ENCODE measurements at regions not wholly inside any gene's neighbourhood (a gene's known extent, or its start where the extent isn't known, plus 50 kb on each side); places are given as distances from the start of the nearest gene placed in this dataset.

GRCh38 chr9:79034583-79034982, 537.2 kb upstream of the TLE4 start:
- H3K9me3 ChIP-seq (ENCODE audit: control insufficient read depth, insufficient read depth, low read depth, low read length): peaks cover 10% of the 10 kb centered on the region; the same call in 1 of the 2 replicates
- no peaks in the 10 kb centered on the region for H3K36me3 ChIP-seq (ENCODE audit: control insufficient read depth, insufficient read depth, low read length)
- H3K27me3 ChIP-seq (ENCODE audit: control insufficient read depth, insufficient read depth, low read length): no peaks in the 10 kb centered on the region
- no peak overlapping the region for H3K9ac ChIP-seq (ENCODE audit: low read length)
- H3K4me1 ChIP-seq (ENCODE audit: control insufficient read depth, insufficient read depth, low read length): no peaks in the 10 kb centered on the region
- H3K27ac ChIP-seq (ENCODE audit: low read depth, low read length): no peak overlapping the region
- no peak overlapping the region for H3K4me3 ChIP-seq (ENCODE audit: low read depth, low read length)

DNA sequence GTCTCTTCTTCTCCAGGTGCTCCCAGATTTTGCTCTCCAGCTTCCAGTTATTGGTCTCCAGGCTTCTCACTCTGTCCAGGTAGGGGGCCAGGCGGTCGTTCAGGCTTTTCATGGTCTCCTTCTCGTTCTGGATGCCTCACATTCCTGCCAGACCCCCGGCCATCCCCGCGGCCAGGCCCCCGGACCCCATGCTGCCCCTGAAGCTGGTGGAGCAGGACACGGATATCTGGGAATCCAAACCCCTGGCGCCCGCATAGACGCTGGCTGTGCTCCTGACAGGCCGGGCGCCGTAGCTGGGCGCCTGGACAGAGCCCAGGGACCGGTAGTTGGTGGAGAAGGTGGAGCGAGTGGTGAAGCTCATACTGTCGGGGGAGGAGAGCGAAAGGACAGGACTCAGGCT, 534.4 kb upstream of the TLE4 start:
- no peaks in the 10 kb centered on the region for H3K36me3 ChIP-seq (ENCODE audit: control insufficient read depth, insufficient read depth, low read length)

GRCh38 chr9:79040671-79041070, 531.1 kb upstream of the TLE4 start:
- Histone ChIP-seq H3K9me3 (ENCODE audit: control insufficient read depth, insufficient read depth, low read depth, low read length) (no peaks in the 10 kb centered on the region), H3K4me3 (ENCODE audit: low read depth, low read length) (no peak overlapping the region), H3K27ac (ENCODE audit: low read depth, low read length) (no peak overlapping the region), H3K9ac (ENCODE audit: low read length) (no peak overlapping the region), H3K27me3 (ENCODE audit: control insufficient read depth, insufficient read depth, low read length) (no peaks in the 10 kb centered on the region), H3K4me1 (ENCODE audit: control insufficient read depth, insufficient read depth, low read length) (0 out of 2 replicates have a peak, but pooled peaks cover 3% of the 10 kb centered on the region), H3K36me3 (ENCODE audit: control insufficient read depth, insufficient read depth, low read length) (no peaks in the 10 kb centered on the region)

More for the DNA sequence above, 534.4 kb upstream of the TLE4 start:
- Histone ChIP-seq H3K27me3 (ENCODE audit: control insufficient read depth, insufficient read depth, low read length) (no peaks in the 10 kb centered on the region), H3K4me3 (ENCODE audit: low read depth, low read length) (no peak overlapping the region), H3K27ac (ENCODE audit: low read depth, low read length) (no peak overlapping the region), H3K4me1 (ENCODE audit: control insufficient read depth, insufficient read depth, low read length) (no peaks in the 10 kb centered on the region), H3K9me3 (ENCODE audit: control insufficient read depth, insufficient read depth, low read depth, low read length) (peaks cover 10% of the 10 kb centered on the region; the same call in 1 of the 2 replicates), H3K9ac (ENCODE audit: low read length) (no peak overlapping the region)

- Histone ChIP-seq H3K4me3 (ENCODE audit: low read depth, low read length) (no peak overlapping the region), H3K9me3 (ENCODE audit: control insufficient read depth, insufficient read depth, low read depth, low read length) (no peaks in the 10 kb centered on the region), H3K9ac (ENCODE audit: low read length) (no peak overlapping the region), H3K4me1 (ENCODE audit: control insufficient read depth, insufficient read depth, low read length) (0 out of 2 replicates have a peak, but pooled peaks cover 3% of the 10 kb centered on the region), H3K36me3 (ENCODE audit: control insufficient read depth, insufficient read depth, low read length) (no peaks in the 10 kb centered on the region), H3K27me3 (ENCODE audit: control insufficient read depth, insufficient read depth, low read length) (no peaks in the 10 kb centered on the region), H3K27ac (ENCODE audit: low read depth, low read length) (no peak overlapping the region)
Observed at GRCh38 chr9:79041266-79041665, 530.5 kb upstream of the TLE4 start.

- Histone ChIP-seq H3K9me3 (ENCODE audit: control insufficient read depth, insufficient read depth, low read depth, low read length) (no peaks in the 10 kb centered on the region), H3K27me3 (ENCODE audit: control insufficient read depth, insufficient read depth, low read length) (no peaks in the 10 kb centered on the region), H3K4me1 (ENCODE audit: control insufficient read depth, insufficient read depth, low read length) (0 out of 2 replicates have a peak, but pooled peaks cover 3% of the 10 kb centered on the region), H3K4me3 (ENCODE audit: low read depth, low read length) (no peak overlapping the region), H3K36me3 (ENCODE audit: control insufficient read depth, insufficient read depth, low read length) (no peaks in the 10 kb centered on the region), H3K9ac (ENCODE audit: low read length) (no peak overlapping the region), H3K27ac (ENCODE audit: low read depth, low read length) (no peak overlapping the region)
Observed at GRCh38 chr9:79043916-79044315, 527.8 kb upstream of the TLE4 start.

DNA sequence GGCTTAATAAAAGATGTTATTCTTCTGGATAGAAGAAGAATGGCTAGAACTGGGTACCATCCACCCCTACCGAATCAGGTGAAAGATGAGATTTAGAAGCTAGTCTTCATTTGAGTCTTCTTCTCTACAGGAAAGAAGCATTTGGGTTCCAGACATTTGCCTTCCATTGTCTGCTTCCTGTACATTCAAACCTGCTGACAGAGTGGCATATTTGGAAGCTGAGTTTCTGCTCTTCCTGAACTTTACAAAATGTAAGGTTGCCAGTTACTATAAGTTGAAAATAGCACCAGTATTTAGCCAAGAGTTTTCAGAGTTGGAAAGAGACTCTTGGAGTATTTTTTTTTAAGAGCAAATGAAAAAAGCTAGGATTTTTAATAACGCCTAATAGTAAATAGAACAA, 525.4 kb upstream of the TLE4 start:
- no peak overlapping the region for H3K9ac ChIP-seq (ENCODE audit: low read length)

GRCh38 chr9:79049371-79049770, 522.4 kb upstream of the TLE4 start:
- H3K9me3 ChIP-seq (ENCODE audit: control insufficient read depth, insufficient read depth, low read depth, low read length): no peaks in the 10 kb centered on the region
- no peaks in the 10 kb centered on the region for H3K4me1 ChIP-seq (ENCODE audit: control insufficient read depth, insufficient read depth, low read length)
- H3K27me3 ChIP-seq (ENCODE audit: control insufficient read depth, insufficient read depth, low read length): no peaks in the 10 kb centered on the region
- H3K9ac ChIP-seq (ENCODE audit: low read length): no peak overlapping the region
- H3K4me3 ChIP-seq (ENCODE audit: low read depth, low read length): no peak overlapping the region
- H3K27ac ChIP-seq (ENCODE audit: low read depth, low read length): no peak overlapping the region
- H3K36me3 ChIP-seq (ENCODE audit: control insufficient read depth, insufficient read depth, low read length): no peaks in the 10 kb centered on the region

More for the DNA sequence above, 525.4 kb upstream of the TLE4 start:
- H3K36me3 ChIP-seq (ENCODE audit: control insufficient read depth, insufficient read depth, low read length): no peaks in the 10 kb centered on the region
- no peak overlapping the region for H3K27ac ChIP-seq (ENCODE audit: low read depth, low read length)
- H3K4me1 ChIP-seq (ENCODE audit: control insufficient read depth, insufficient read depth, low read length): 0 out of 2 replicates have a peak, but pooled peaks cover 3% of the 10 kb centered on the region
- no peaks in the 10 kb centered on the region for H3K27me3 ChIP-seq (ENCODE audit: control insufficient read depth, insufficient read depth, low read length)
- H3K9me3 ChIP-seq (ENCODE audit: control insufficient read depth, insufficient read depth, low read depth, low read length): no peaks in the 10 kb centered on the region
- no peak overlapping the region for H3K4me3 ChIP-seq (ENCODE audit: low read depth, low read length)

GRCh38 chr9:79053598-79053997, 518.2 kb upstream of the TLE4 start:
- H3K9me3 ChIP-seq (ENCODE audit: control insufficient read depth, insufficient read depth, low read depth, low read length): no peaks in the 10 kb centered on the region
- H3K27ac ChIP-seq (ENCODE audit: low read depth, low read length): no peak overlapping the region
- no peak overlapping the region for H3K4me3 ChIP-seq (ENCODE audit: low read depth, low read length)
- no peak overlapping the region for H3K9ac ChIP-seq (ENCODE audit: low read length)
- no peaks in the 10 kb centered on the region for H3K36me3 ChIP-seq (ENCODE audit: control insufficient read depth, insufficient read depth, low read length)
- H3K27me3 ChIP-seq (ENCODE audit: control insufficient read depth, insufficient read depth, low read length): no peaks in the 10 kb centered on the region
- H3K4me1 ChIP-seq (ENCODE audit: control insufficient read depth, insufficient read depth, low read length): no peaks in the 10 kb centered on the region

GRCh38 chr9:79054500-79054899, 517.3 kb upstream of the TLE4 start:
- Histone ChIP-seq H3K27me3 (ENCODE audit: control insufficient read depth, insufficient read depth, low read length) (no peaks in the 10 kb centered on the region), H3K36me3 (ENCODE audit: control insufficient read depth, insufficient read depth, low read length) (no peaks in the 10 kb centered on the region), H3K27ac (ENCODE audit: low read depth, low read length) (no peak overlapping the region), H3K4me1 (ENCODE audit: control insufficient read depth, insufficient read depth, low read length) (no peaks in the 10 kb centered on the region), H3K4me3 (ENCODE audit: low read depth, low read length) (no peak overlapping the region), H3K9me3 (ENCODE audit: control insufficient read depth, insufficient read depth, low read depth, low read length) (no peaks in the 10 kb centered on the region), H3K9ac (ENCODE audit: low read length) (no peak overlapping the region)

GRCh38 chr9:79056041-79056440, 515.7 kb upstream of the TLE4 start:
- no peaks in the 10 kb centered on the region for H3K27me3 ChIP-seq (ENCODE audit: control insufficient read depth, insufficient read depth, low read length)
- H3K4me1 ChIP-seq (ENCODE audit: control insufficient read depth, insufficient read depth, low read length): no peaks in the 10 kb centered on the region
- no peak overlapping the region for H3K27ac ChIP-seq (ENCODE audit: low read depth, low read length)
- no peak overlapping the region for H3K9ac ChIP-seq (ENCODE audit: low read length)
- H3K9me3 ChIP-seq (ENCODE audit: control insufficient read depth, insufficient read depth, low read depth, low read length): no peaks in the 10 kb centered on the region
- H3K4me3 ChIP-seq (ENCODE audit: low read depth, low read length): no peak overlapping the region
- H3K36me3 ChIP-seq (ENCODE audit: control insufficient read depth, insufficient read depth, low read length): no peaks in the 10 kb centered on the region

DNA sequence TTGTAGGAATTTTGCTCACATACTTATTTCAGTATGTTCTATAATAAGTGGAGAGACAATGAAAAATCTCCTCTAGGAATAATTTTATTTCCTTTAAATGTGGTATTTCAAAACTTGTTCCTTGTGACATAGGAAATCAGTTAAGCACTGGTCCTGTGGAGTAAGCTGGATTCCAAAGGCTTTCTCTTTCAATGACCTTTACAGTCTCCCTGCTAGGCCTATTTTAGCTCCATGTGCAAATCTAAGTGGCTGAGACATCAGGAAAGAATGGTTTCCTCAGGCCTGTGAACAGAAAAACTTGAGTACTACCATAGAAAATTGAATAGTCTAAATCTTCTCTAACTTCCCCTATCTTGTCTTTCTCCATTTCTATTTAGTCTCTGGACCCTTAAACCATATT, 514.2 kb upstream of the TLE4 start:
- H3K9me3 ChIP-seq (ENCODE audit: control insufficient read depth, insufficient read depth, low read depth, low read length): no peaks in the 10 kb centered on the region
- no peaks in the 10 kb centered on the region for H3K4me1 ChIP-seq (ENCODE audit: control insufficient read depth, insufficient read depth, low read length)
- H3K9ac ChIP-seq (ENCODE audit: low read length): no peak overlapping the region
- H3K36me3 ChIP-seq (ENCODE audit: control insufficient read depth, insufficient read depth, low read length): no peaks in the 10 kb centered on the region
- H3K27me3 ChIP-seq (ENCODE audit: control insufficient read depth, insufficient read depth, low read length): no peaks in the 10 kb centered on the region
- H3K27ac ChIP-seq (ENCODE audit: low read depth, low read length): no peak overlapping the region
- H3K4me3 ChIP-seq (ENCODE audit: low read depth, low read length): no peak overlapping the region

- Histone ChIP-seq H3K4me3 (ENCODE audit: low read depth, low read length) (no peak overlapping the region), H3K27ac (ENCODE audit: low read depth, low read length) (no peak overlapping the region), H3K36me3 (ENCODE audit: control insufficient read depth, insufficient read depth, low read length) (no peaks in the 10 kb centered on the region), H3K27me3 (ENCODE audit: control insufficient read depth, insufficient read depth, low read length) (no peaks in the 10 kb centered on the region), H3K9ac (ENCODE audit: low read length) (no peak overlapping the region), H3K4me1 (ENCODE audit: control insufficient read depth, insufficient read depth, low read length) (no peaks in the 10 kb centered on the region), H3K9me3 (ENCODE audit: control insufficient read depth, insufficient read depth, low read depth, low read length) (no peaks in the 10 kb centered on the region)
Observed at GRCh38 chr9:79060766-79061165, 511.0 kb upstream of the TLE4 start.
